GM18520 (cell line): ENCODE measurements at regions not wholly inside any gene's neighbourhood (a gene's known extent, or its start where the extent isn't known, plus 50 kb on each side); places are given as distances from the start of the nearest gene placed in this dataset.
"Not testable (repeated sequence)": the region's sequence is repeated elsewhere in the genome, so short reads cannot be mapped to it uniquely, and the experiment has no call there.

Source experiments
- ATAC-seq: cut with Tn5 transposase; IDR thresholded peaks from one replicate; pipeline ENCODE4 v1.9.1; 2021; ENCODE audit not compliant: unreplicated experiment

GRCh38 chr1:121443001-121443540, 258.3 kb downstream of the SRGAP2C start:
- no peak for ATAC-seq

DNA sequence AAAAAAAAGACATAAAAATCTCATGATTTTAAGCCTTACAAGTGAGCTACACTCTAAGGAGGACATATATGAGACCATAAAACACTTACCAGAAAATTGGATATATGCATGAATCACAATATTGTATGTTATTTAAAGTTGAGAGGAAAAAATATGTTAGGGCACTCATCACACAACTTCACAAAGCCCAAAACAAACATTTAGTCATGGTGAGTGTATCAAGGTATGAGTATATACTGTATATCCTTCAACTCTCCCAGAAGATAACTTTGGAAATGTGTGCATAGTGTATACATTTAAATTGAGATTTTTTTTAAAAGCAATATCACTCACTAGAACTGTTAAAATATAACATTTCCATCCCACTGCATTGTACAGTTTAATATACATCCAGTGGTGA, 259.3 kb downstream of the SRGAP2C start:
- ATAC-seq: no peak

DNA sequence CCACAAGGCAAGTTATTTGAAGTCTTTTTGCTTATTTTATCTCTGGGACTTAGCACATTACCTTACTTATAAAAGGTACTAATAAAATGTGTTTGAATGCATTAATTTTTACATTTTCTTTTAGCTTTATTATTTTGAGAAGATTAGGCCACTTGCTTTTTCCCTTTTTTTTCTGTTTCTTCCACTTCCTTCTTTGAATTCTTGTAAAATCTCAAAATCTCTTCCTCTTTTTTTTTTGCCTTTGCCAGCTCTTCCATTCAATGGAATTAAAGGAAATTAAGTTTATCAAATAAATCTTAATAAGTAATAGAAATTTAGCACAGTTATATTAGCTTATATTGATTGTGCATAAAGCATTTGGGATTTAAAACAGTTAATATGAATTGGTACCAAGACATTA, 260.9 kb downstream of the SRGAP2C start:
- ATAC-seq: no peak

DNA sequence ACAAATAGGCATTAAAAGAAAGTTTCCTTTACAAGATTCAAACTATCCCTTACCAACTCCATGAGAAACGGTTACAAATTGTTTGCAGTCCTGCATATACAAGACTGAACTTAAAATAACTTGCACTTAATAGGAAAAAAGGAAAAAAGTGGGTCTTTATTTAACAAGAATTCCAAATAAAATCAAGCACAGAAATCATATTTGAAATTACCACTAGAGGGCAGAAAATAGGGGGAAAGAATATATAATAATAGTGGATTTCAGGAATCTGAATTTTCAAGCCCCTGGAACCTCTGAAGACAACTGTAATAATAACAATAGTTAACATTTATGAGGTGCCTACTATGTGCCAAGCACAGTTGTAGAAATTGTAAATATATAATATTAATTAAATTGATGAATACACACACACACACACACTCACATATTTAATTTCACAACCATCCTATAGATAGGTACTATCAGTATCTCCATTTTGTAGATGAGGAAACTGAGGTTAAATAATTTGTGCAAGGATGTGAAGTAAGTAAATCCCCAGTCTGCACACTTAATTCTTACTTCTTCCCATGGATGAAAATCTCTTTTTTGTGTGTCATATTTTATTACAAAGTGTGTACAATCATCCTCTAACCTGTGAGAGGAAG, 262.6 kb downstream of the SRGAP2C start:
- not testable (repeated sequence) for ATAC-seq

DNA sequence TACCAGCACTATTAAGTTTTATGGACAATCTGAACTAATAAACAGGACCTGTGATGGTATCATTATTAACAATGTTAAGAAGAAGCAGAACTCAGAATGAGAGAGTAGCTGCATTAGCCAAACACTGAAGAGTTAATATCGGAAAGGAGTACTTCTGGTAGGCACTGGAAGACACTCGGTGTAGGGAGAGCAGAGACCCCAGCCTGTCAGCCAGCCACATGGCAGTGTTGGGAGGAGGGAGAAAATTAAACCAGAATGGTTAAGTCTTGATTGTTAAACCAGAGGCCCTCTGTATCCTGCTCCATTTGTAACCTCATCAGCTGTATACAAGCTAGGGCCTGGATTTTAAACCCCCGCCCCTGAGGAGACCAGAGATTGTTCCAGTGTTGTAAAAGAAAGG, 263.3 kb downstream of the SRGAP2C start:
- not testable (repeated sequence) for ATAC-seq

DNA sequence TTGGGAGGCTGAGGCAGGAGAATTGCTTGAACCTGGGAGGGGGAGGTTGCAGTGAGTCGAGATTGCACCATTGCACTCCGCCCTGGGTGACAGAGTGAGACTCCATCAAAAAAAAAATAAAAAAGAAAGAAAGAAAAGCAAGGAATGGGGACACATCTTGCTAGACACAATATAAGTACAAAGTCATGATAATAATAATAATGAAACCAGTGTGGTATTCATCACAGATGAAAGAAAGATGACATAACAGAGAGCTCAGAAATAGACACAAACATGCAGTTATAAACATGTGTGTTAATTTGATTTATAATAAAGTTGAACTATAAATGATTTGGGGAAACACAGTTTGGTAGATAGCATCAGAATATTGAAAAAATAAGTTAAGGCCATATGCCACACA, 264.1 kb downstream of the SRGAP2C start:
- ATAC-seq: no peak

- ATAC-seq: no peak
These were observed 267.7 kb downstream of the SRGAP2C start for GRCh38 chr1:121452484-121452883.

GRCh38 chr1:121458291-121459048, 273.7 kb downstream of the SRGAP2C start:
- peak; percentile 98 for ATAC-seq

GRCh38 chr1:121459235-121459634, 274.5 kb downstream of the SRGAP2C start:
- no peak for ATAC-seq

DNA sequence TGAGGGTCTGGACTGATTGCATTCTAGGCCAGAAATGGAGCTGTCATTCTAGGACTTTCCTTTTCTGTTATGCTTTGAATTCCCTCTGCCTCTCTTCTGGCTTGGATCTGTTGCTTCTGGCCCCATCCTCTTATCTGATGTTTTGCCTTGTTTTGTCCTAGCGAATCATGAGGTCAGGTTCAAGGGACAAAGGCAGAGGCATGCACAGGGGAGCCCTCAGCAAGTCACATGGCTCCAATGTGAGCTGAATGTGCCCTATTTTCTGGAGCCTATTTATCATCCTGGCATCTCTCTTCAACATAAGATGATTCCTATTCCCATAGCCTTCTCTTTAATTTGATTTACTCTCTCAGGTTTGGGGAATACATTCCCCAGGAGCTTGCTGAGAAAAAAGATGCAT, 284.6 kb downstream of the SRGAP2C start:
- ATAC-seq: not testable (repeated sequence)

GRCh38 chr1:121470401-121470800, 285.6 kb downstream of the SRGAP2C start:
- not testable (repeated sequence) for ATAC-seq

DNA sequence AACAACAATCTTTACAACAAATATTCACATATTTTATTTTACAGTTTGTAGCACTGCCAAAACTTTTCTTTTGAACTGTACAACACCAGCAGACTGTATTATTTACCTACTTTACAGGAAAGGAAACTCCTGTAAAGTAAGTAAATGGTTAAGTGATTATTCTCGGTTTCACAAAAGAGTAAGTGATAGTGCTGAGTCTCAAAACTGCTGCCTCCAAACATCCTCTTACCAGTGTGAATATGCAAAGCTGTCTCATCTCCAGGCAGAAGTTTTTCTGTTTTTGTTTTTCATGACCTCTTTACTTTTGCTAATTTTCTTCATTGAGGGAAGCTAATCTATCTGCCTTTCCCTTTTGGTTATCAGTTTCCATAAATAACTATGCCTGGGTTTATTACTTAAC, 286.7 kb downstream of the SRGAP2C start:
- peak; percentile 85 for ATAC-seq

- no peak for ATAC-seq
These were observed 287.2 kb downstream of the SRGAP2C start for GRCh38 chr1:121472017-121472416.

- ATAC-seq: no peak
These were observed 298.5 kb downstream of the SRGAP2C start for GRCh38 chr1:121483234-121483633.

DNA sequence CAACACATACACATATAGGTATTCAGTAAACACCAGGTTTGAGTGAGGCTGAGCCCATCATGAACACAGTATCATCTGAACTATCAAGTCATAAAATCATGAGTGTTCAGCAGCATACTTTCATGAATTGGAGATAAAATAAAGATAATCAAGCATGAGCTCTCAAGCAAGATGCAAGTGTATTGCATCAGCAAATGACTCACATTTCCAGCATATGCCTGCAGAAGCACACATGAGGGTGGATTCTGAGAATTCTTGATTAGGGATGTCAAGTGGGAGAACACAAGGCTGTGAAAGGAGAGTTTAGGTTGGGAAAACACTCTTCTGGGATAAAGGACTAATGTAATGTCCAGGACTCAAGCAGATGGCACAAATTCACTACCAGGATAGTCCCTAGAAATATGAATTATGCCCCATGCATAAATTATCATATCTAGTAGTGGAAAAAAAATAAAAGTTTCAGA, 299.2 kb downstream of the SRGAP2C start:
- no peak for ATAC-seq

- not testable (repeated sequence) for ATAC-seq
These were observed 310.0 kb downstream of the SRGAP2C start for GRCh38 chr1:121494796-121495195.

DNA sequence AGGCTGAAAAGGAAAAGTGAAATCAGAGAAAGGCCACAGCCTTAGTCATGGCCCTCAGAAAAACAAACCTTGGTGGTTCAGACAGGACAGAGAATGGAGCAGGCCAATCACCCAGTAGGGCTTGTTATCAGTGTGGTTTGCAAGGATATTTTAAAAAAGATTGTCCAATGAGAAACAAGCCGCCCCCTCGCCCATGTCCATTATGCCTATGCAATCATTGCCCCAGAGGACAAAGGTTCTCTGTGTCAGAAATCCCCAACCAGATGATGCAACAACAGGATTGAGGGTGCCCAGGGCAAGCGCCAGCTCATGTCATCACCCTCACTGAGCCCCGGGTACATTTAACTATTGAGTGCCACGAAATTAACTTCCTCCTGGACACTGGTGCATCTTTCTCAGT, 326.7 kb downstream of the SRGAP2C start:
- not testable (repeated sequence) for ATAC-seq

- not testable (repeated sequence) for ATAC-seq
These were observed 327.1 kb downstream of the SRGAP2C start for GRCh38 chr1:121511876-121512275.

- no peak for ATAC-seq
These were observed 330.5 kb downstream of the SRGAP2C start for GRCh38 chr1:121515235-121515634.

DNA sequence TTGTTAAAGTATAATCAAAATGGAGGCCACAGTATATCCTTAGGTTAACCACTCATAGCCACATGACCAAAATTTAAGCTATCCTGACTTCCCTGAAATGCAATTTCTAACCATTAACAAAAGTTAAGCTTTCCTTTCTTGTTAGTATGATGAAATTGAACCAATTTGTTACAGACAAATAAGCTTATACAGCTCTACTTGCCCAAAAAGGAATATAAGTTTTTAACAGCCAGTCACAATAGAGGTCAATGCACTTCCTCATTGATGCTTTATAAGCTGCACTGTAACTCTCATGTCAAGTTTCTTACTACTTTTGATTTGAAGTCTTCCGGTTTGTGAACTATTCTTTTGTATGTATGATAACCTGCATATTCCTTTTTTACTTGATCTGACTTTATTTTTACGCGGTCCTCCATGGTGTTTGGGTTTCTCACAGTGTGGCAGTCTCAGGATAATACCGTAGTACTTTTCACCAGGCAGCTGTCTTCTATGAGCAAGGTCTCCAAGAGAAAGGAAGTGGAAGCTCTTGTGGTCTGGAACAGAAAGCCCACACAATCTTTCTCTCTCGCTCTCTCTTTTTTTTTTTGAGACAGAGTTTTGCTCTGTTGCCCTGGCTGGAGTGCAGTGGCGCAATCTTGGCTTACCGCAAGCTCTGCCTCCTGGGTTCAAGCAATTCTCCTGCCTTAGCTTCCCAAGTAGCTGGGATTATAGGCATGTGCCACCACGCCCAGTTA, 331.6 kb downstream of the SRGAP2C start:
- ATAC-seq: no peak

- no peak for ATAC-seq
These were observed 332.9 kb downstream of the SRGAP2C start for GRCh38 chr1:121517586-121518230.
